ENCODE measurements at regions not wholly inside any gene's neighbourhood (a gene's known extent, or its start where the extent isn't known, plus 50 kb on each side); places are given as distances from the start of the nearest gene placed in this dataset.

- ChIA-PET POLR2A (ENCODE audit: low non-redundant PET) (no interaction called here), CTCF (no interaction called here)
- Histone ChIP-seq H3K27ac (ENCODE audit: low read depth, low read length, poor library complexity, severe bottlenecking) (no peak overlapping the region), H3K4me3 (ENCODE audit: low read depth, low read length, poor library complexity, severe bottlenecking) (no peak overlapping the region), H3K27me3 (replicated peaks; ENCODE audit: insufficient read depth, low read depth, low read length, poor library complexity) (no peaks in the 10 kb centered on the region), H3K36me3 (ENCODE audit: insufficient read depth, low read length, poor library complexity, severe bottlenecking) (no peaks in the 10 kb centered on the region), H3K4me1 (ENCODE audit: insufficient read depth, low read length, poor library complexity, severe bottlenecking) (no peaks in the 10 kb centered on the region), H3K9me3 (ENCODE audit: low read depth, low read length, poor library complexity, severe bottlenecking) (no peaks in the 10 kb centered on the region)
- BruUV-seq (replicated peaks), result no TSS peak
- intact Hi-C loops (cut with micrococcal nuclease; ENCODE audit: unreplicated experiment), result no loop called here
- no peak for DNase-seq (ENCODE audit: low spot score)
- TF ChIP-seq EZH2 (IDR thresholded peaks at IDR 0.05; ENCODE audit: borderline replicate concordance, low read depth, low read length, poor library complexity, severe bottlenecking), result no peak
- TF ChIP-seq CTCF (conservative IDR thresholded peaks at IDR 0.05; ENCODE audit: low read depth, low read length), result no peak
Measured at GRCh38 chr11:90414221-90414620, 191.4 kb upstream of the CHORDC1 start.

GRCh38 chr11:90407350-90407749 lies 184.5 kb upstream of the CHORDC1 start:
- Histone ChIP-seq H3K4me1 (ENCODE audit: insufficient read depth, low read length, poor library complexity, severe bottlenecking) (no peaks in the 10 kb centered on the region), H3K27me3 (replicated peaks; ENCODE audit: insufficient read depth, low read depth, low read length, poor library complexity) (no peaks in the 10 kb centered on the region), H3K9me3 (ENCODE audit: low read depth, low read length, poor library complexity, severe bottlenecking) (no peaks in the 10 kb centered on the region), H3K4me3 (ENCODE audit: low read depth, low read length, poor library complexity, severe bottlenecking) (no peak overlapping the region), H3K27ac (ENCODE audit: low read depth, low read length, poor library complexity, severe bottlenecking) (no peak overlapping the region), H3K36me3 (ENCODE audit: insufficient read depth, low read length, poor library complexity, severe bottlenecking) (no peaks in the 10 kb centered on the region)
- BruUV-seq (replicated peaks), result no TSS peak
- ChIA-PET CTCF (no interaction called here), POLR2A (ENCODE audit: low non-redundant PET) (no interaction called here)
- no peak for TF ChIP-seq EZH2 (IDR thresholded peaks at IDR 0.05; ENCODE audit: borderline replicate concordance, low read depth, low read length, poor library complexity, severe bottlenecking)
- no peak for TF ChIP-seq CTCF (conservative IDR thresholded peaks at IDR 0.05; ENCODE audit: low read depth, low read length)
- no peak for DNase-seq (ENCODE audit: low spot score)
- intact Hi-C loops (cut with micrococcal nuclease; ENCODE audit: unreplicated experiment), result loop anchor here (2.0 kb wide), 1 partner anchor 17 kb away; no protein-coding TSS in a partner anchor

GRCh38 chr11:90392692-90393091 lies 169.8 kb upstream of the CHORDC1 start:
- no TSS peak for BruUV-seq (replicated peaks)
- intact Hi-C loops (cut with micrococcal nuclease; ENCODE audit: unreplicated experiment), result no loop called here
- H3K27me3 ChIP-seq (replicated peaks; ENCODE audit: insufficient read depth, low read depth, low read length, poor library complexity), result no peaks in the 10 kb centered on the region
- H3K4me3 ChIP-seq (ENCODE audit: low read depth, low read length, poor library complexity, severe bottlenecking), result no peak overlapping the region
- no peaks in the 10 kb centered on the region for H3K36me3 ChIP-seq (ENCODE audit: insufficient read depth, low read length, poor library complexity, severe bottlenecking)
- H3K4me1 ChIP-seq (ENCODE audit: insufficient read depth, low read length, poor library complexity, severe bottlenecking), result peaks cover 8% of the 10 kb centered on the region
- POLR2A ChIA-PET (ENCODE audit: low non-redundant PET), result no interaction called here
- CTCF ChIA-PET, result no interaction called here
- TF ChIP-seq EZH2 (IDR thresholded peaks at IDR 0.05; ENCODE audit: borderline replicate concordance, low read depth, low read length, poor library complexity, severe bottlenecking), result no peak
- TF ChIP-seq CTCF (conservative IDR thresholded peaks at IDR 0.05; ENCODE audit: low read depth, low read length), result peak; percentile 21; the same call in 1 of the 2 replicates
- DNase-seq (ENCODE audit: low spot score), result no peak
- no peaks in the 10 kb centered on the region for H3K9me3 ChIP-seq (ENCODE audit: low read depth, low read length, poor library complexity, severe bottlenecking)
- no peak overlapping the region for H3K27ac ChIP-seq (ENCODE audit: low read depth, low read length, poor library complexity, severe bottlenecking)
